IMR-90 (cell line): ENCODE measurements at regions not wholly inside any gene's neighbourhood (a gene's known extent, or its start where the extent isn't known, plus 50 kb on each side); places are given as distances from the start of the nearest gene placed in this dataset.

ENCODE experiments used
- ATAC-seq: fragments of 200-7000 bp; cut with Tn5 transposase; 2 replicates; pipeline ENCODE4 v1.9.1; 2020; ENCODE audit warnings: low read depth, mild to moderate bottlenecking, moderate library complexity
- BruUV-seq: library from RNA; stranded (reverse); fragments of 400-500 nt; replicated peaks from 2 replicates; lab custom pipeline; 2021; lab: Mats Ljungman, UMichigan
- CTCF ChIA-PET: fragments of 300-600 bp; formaldehyde crosslinking; extraction: SDS; loops from one replicate; lab custom pipeline; 2021; ENCODE audit warnings: antibody characterized with exemption; lab: Yijun Ruan, JAX
- POLR2A ChIA-PET: fragments of 300-600 bp; sonication (Branson Sonifier 250); formaldehyde crosslinking; loops from one replicate; lab custom pipeline; 2022; ENCODE audit warnings: antibody characterized with exemption; ENCODE audit not compliant: unreplicated experiment; lab: Charles Lee
- DNase-seq: peaks from one replicate; pipeline ENCODE4 v3.0.0; 2013
- H2AFZ ChIP-seq: replicated peaks from 2 replicates; pipeline ENCODE3; 2013; ENCODE audit warnings: low read length, mild to moderate bottlenecking; ENCODE audit not compliant: poor library complexity
- H2AK5ac ChIP-seq: 2 replicates; pipeline ENCODE4 v1.6.1; 2013; ENCODE audit warnings: low read depth, low read length, inconsistent platforms
- H2AK9ac ChIP-seq: replicated peaks from 2 replicates; pipeline ENCODE3; 2013; ENCODE audit warnings: mild to moderate bottlenecking, low read depth, low read length, moderate library complexity; ENCODE audit not compliant: poor library complexity
- H2BK120ac ChIP-seq: 2 replicates; pipeline ENCODE4 v1.6.1; 2013; ENCODE audit warnings: low read depth, low read length, inconsistent platforms
- H2BK15ac ChIP-seq: 3 replicates; pipeline ENCODE4 v1.6.1; 2013; ENCODE audit warnings: low read depth, low read length, inconsistent platforms
- H2BK20ac ChIP-seq: 2 replicates; pipeline ENCODE4 v1.6.1; 2013; ENCODE audit warnings: low read depth, mild to moderate bottlenecking, inconsistent platforms, low read length, moderate library complexity
- H2BK5ac ChIP-seq: 2 replicates; pipeline ENCODE4 v1.6.1; 2013; ENCODE audit warnings: mild to moderate bottlenecking, low read depth, low read length, inconsistent platforms; ENCODE audit not compliant: poor library complexity, severe bottlenecking
- H3K14ac ChIP-seq: replicated peaks from 2 replicates; pipeline ENCODE4 v1.6.1; 2013; ENCODE audit warnings: low read depth, low read length, inconsistent platforms
- H3K18ac ChIP-seq: 2 replicates; pipeline ENCODE4 v1.6.1; 2013; ENCODE audit warnings: low read depth, low read length, control low read depth
- H3K23ac ChIP-seq: 2 replicates; pipeline ENCODE4 v1.6.1; 2013; ENCODE audit warnings: low read depth, low read length, inconsistent platforms
- H3K27ac ChIP-seq: 2 replicates; pipeline ENCODE4 v1.5.1; 2013; ENCODE audit warnings: mild to moderate bottlenecking, control low read depth, low read length; ENCODE audit not compliant: insufficient read depth
- H3K27me3 ChIP-seq: 2 replicates; pipeline ENCODE4 v1.6.1; 2013; ENCODE audit warnings: low read length; ENCODE audit not compliant: control insufficient read depth, insufficient read depth
- H3K36me3 ChIP-seq: 2 replicates; pipeline ENCODE4 v1.6.1; 2013; ENCODE audit warnings: low read length, mixed read lengths; ENCODE audit not compliant: control insufficient read depth, insufficient read depth
- H3K4ac ChIP-seq: 2 replicates; pipeline ENCODE4 v1.6.1; 2013; ENCODE audit warnings: low read depth, low read length, inconsistent platforms
- H3K4me1 ChIP-seq: 2 replicates; pipeline ENCODE4 v1.6.1; 2013; ENCODE audit warnings: low read length, mixed read lengths; ENCODE audit not compliant: control insufficient read depth, insufficient read depth
- H3K4me2 ChIP-seq: 2 replicates; pipeline ENCODE4 v1.6.1; 2013; ENCODE audit warnings: low read depth, mild to moderate bottlenecking, control low read depth, low read length, moderate library complexity
- H3K4me3 ChIP-seq: 2 replicates; pipeline ENCODE4 v1.5.1; 2013; ENCODE audit warnings: low read depth, mild to moderate bottlenecking, control low read depth, low read length, moderate library complexity; ENCODE audit not compliant: insufficient read depth
- H3K56ac ChIP-seq: 2 replicates; pipeline ENCODE4 v1.6.1; 2013; ENCODE audit warnings: low read length, inconsistent platforms; ENCODE audit not compliant: insufficient read depth; ENCODE audit errors: extremely low read depth
- H3K79me1 ChIP-seq, 2 experiments: 2 replicates each; pipeline ENCODE4 v1.6.1; 2013; ENCODE audit warnings: low read length in 2 of 2, inconsistent platforms in 1 of 2, low read depth in 1 of 2
- H3K9ac ChIP-seq: 2 replicates; pipeline ENCODE4 v1.6.1; 2013; ENCODE audit warnings: low read depth, low read length, control low read depth
- H3K9me1 ChIP-seq: 2 replicates; pipeline ENCODE4 v1.6.1; 2013; ENCODE audit warnings: low read length, inconsistent platforms; ENCODE audit not compliant: insufficient read depth
- H3K9me3 ChIP-seq: 2 replicates; pipeline ENCODE4 v1.6.1; 2013; ENCODE audit warnings: low read length; ENCODE audit not compliant: control insufficient read depth, insufficient read depth
- H4K20me1 ChIP-seq: 2 replicates; pipeline ENCODE4 v1.6.1; 2013; ENCODE audit warnings: low read length, inconsistent platforms; ENCODE audit not compliant: insufficient read depth
- H4K5ac ChIP-seq: 2 replicates; pipeline ENCODE4 v1.6.1; 2013; ENCODE audit warnings: mild to moderate bottlenecking, low read depth, low read length, control low read depth
- H4K8ac ChIP-seq, 2 experiments: 2 replicates each; pipeline ENCODE4 v1.6.1; 2013; ENCODE audit warnings: low read depth in 2 of 2, low read length in 2 of 2, control low read depth in 1 of 2, inconsistent platforms in 1 of 2
- H4K91ac ChIP-seq: 2 replicates; pipeline ENCODE4 v1.6.1; 2013; ENCODE audit warnings: low read depth, low read length, inconsistent platforms; ENCODE audit not compliant: insufficient read depth
- BHLHE40 ChIP-seq: fragments of 150-350 bp; IDR thresholded peaks from 2 replicates; pipeline ENCODE4 v1.6.1; 2016; ENCODE audit warnings: mild to moderate bottlenecking, low read depth, low read length
- CEBPB ChIP-seq: IDR thresholded peaks from 2 replicates; pipeline ENCODE4 v1.6.1; 2012; ENCODE audit warnings: low read depth, low read length, improper control_type of control experiment
- CHD1 ChIP-seq: IDR thresholded peaks from 2 replicates; pipeline ENCODE4 v1.6.1; 2012; ENCODE audit warnings: low read depth, low read length, improper control_type of control experiment
- CTCF ChIP-seq: conservative IDR thresholded peaks from 2 replicates; pipeline ENCODE4 v1.5.1; 2012; ENCODE audit warnings: mild to moderate bottlenecking, low read depth, low read length, improper control_type of control experiment
- FOS ChIP-seq: fragments of 150-350 bp; IDR thresholded peaks from 2 replicates; pipeline ENCODE4 v1.6.1; 2016; ENCODE audit warnings: low read depth, low read length
- MAFK ChIP-seq: IDR thresholded peaks from 2 replicates; pipeline ENCODE4 v1.6.1; 2012; ENCODE audit warnings: low read depth, low read length, improper control_type of control experiment
- MAZ ChIP-seq: IDR thresholded peaks from 2 replicates; pipeline ENCODE4 v1.6.1; 2012; ENCODE audit warnings: low read depth, mild to moderate bottlenecking, low read length, improper control_type of control experiment, moderate library complexity, borderline replicate concordance
- MXI1 ChIP-seq: IDR thresholded peaks from 2 replicates; pipeline ENCODE4 v1.6.1; 2012; ENCODE audit warnings: low read depth, mild to moderate bottlenecking, low read length, moderate library complexity, borderline replicate concordance
- NFE2L2 ChIP-seq: fragments of 150-350 bp; IDR thresholded peaks from 2 replicates; pipeline ENCODE4 v1.6.1; 2016; ENCODE audit warnings: low read depth, mild to moderate bottlenecking, low read length
- POLR2A ChIP-seq: IDR thresholded peaks from 2 replicates; pipeline ENCODE4 v1.6.1; 2012; ENCODE audit warnings: mild to moderate bottlenecking, low read depth, low read length
- RAD21 ChIP-seq: IDR thresholded peaks from 2 replicates; pipeline ENCODE4 v1.6.1; 2012; ENCODE audit warnings: low read length, improper control_type of control experiment
- RCOR1 ChIP-seq: IDR thresholded peaks from 2 replicates; pipeline ENCODE4 v1.6.1; 2012; ENCODE audit warnings: mild to moderate bottlenecking, low read length, improper control_type of control experiment; ENCODE audit not compliant: insufficient replicate concordance
- RFX5 ChIP-seq: IDR thresholded peaks from 2 replicates; pipeline ENCODE4 v1.8.0; 2012; ENCODE audit warnings: low read depth, mild to moderate bottlenecking, low read length, moderate library complexity
- SMC3 ChIP-seq: fragments of 150-350 bp; IDR thresholded peaks from 2 replicates; pipeline ENCODE4 v1.6.1; 2016; ENCODE audit warnings: low read depth, mild to moderate bottlenecking, antibody characterized with exemption, low read length, moderate library complexity
- USF2 ChIP-seq: fragments of 150-350 bp; IDR thresholded peaks from 2 replicates; pipeline ENCODE4 v1.6.1; 2017; ENCODE audit warnings: mild to moderate bottlenecking, antibody characterized with exemption, low read length, low read depth
- WGBS, 2 experiments: methylation state at CpG; one replicate each; pipeline versions ENCODE4 v1.1.5 to v1.1.7; 2013; ENCODE audit warnings: missing lambda C conversion rate in 2 of 2; ENCODE audit not compliant: insufficient read length in 1 of 2; ENCODE audit errors: extremely low coverage in 2 of 2; 5-methylcytosine and 5-hydroxymethylcytosine counted together
- dilution Hi-C: fragments of 300-500 bp; cut with HindIII; formaldehyde crosslinking; loops from one replicate; pipeline ENCODE4 v1.14.3; 2018; ENCODE audit warnings: low sequenced_read_pairs; ENCODE audit not compliant: unreplicated experiment
- in situ Hi-C: fragments of 300-500 bp; cut with MboI; formaldehyde crosslinking; loops from 3 replicates; pipeline ENCODE4 v1.14.3; 2019; ENCODE audit warnings: low sequenced_read_pairs, inconsistent platforms, mixed read lengths
- intact Hi-C: fragments of 100-400 bp; cut with micrococcal nuclease; formaldehyde crosslinking; loops from 2 replicates; pipeline ENCODE4 v1.10.0; 2022

- Histone ChIP-seq H3K79me1 (no peaks in the 10 kb centered on the region), H2AFZ (no peak overlapping the region), H3K56ac (no peak overlapping the region), H3K4me2 (no peak overlapping the region), H3K4me3 (no peak overlapping the region), H4K91ac (no peak overlapping the region), H4K20me1 (no peaks in the 10 kb centered on the region), H3K9ac (no peak overlapping the region), H2BK5ac (no peak overlapping the region), H2BK15ac (no peak overlapping the region), H3K23ac (no peak overlapping the region), H2BK20ac (no peak overlapping the region), H3K4me1 (no peaks in the 10 kb centered on the region), H2BK120ac (no peak overlapping the region), H2AK5ac (no peak overlapping the region), H3K36me3 (no peaks in the 10 kb centered on the region), H3K27ac (no peak overlapping the region), H3K27me3 (no peaks in the 10 kb centered on the region), H3K4ac (no peak overlapping the region), H4K5ac (no peak overlapping the region), H3K14ac (no peak overlapping the region), H3K9me1 (no peaks in the 10 kb centered on the region), H4K8ac (no peak overlapping the region), H3K9me3 (no peaks in the 10 kb centered on the region), H3K18ac (no peak overlapping the region), H2AK9ac (no peak overlapping the region)
- ChIA-PET CTCF (interaction anchor here (0.5 kb wide), 1 partner anchor 310 kb away, joined by 3 read pairs; no protein-coding TSS in a partner anchor), POLR2A (interaction anchor here (0.6 kb wide), 1 partner anchor 561 kb away, joined by 3 read pairs; no protein-coding TSS in a partner anchor)
- dilution Hi-C loops (no loop called here), intact Hi-C loops (no loop called here), in situ Hi-C loops (no loop called here)
- ATAC-seq (no peak), DNase-seq (no peak)
- TF ChIP-seq MXI1 (no peak), SMC3 (no peak), CHD1 (no peak), NFE2L2 (no peak), MAFK (no peak), MAZ (no peak), POLR2A (no peak), USF2 (no peak), BHLHE40 (no peak), RCOR1 (no peak), RAD21 (no peak), RFX5 (no peak), CTCF (no peak), FOS (no peak), CEBPB (no peak)
- WGBS, 2 experiments: no CpG with 5 or more reads among the region's 2 CpGs
- BruUV-seq: no TSS peak
Measured at GRCh38 chr2:145198555-145198954, 678.6 kb upstream of the ZEB2 start.
